SK-N-SH treated with all-trans-retinoic acid at 6 μM for 48 hours (cell line): ENCODE measurements at regions not wholly inside any gene's neighbourhood (a gene's known extent, or its start where the extent isn't known, plus 50 kb on each side); places are given as distances from the start of the nearest gene placed in this dataset.

Experiments
- ATAC-seq: fragments of 200-7000 bp; cut with Tn5 transposase; 3 replicates; pipeline ENCODE4 v1.9.1; 2020; ENCODE audit warnings: mild to moderate bottlenecking, moderate library complexity
- BACH2 ChIP-seq: fragments of 250-450 bp; sonication (Bioruptor Pico); IDR thresholded peaks from 2 replicates; pipeline ENCODE4 v1.9.0; 2021; ENCODE audit warnings: mild to moderate bottlenecking, borderline replicate concordance
- CREB5 ChIP-seq: fragments of 250-450 bp; sonication (Bioruptor Pico); IDR thresholded peaks from 2 replicates; pipeline ENCODE4 v1.5.1; 2020; ENCODE audit warnings: low read depth, mild to moderate bottlenecking, moderate library complexity
- CSDC2 ChIP-seq: fragments of 250-450 bp; sonication (Bioruptor Pico); IDR thresholded peaks from 2 replicates; pipeline ENCODE4 v1.5.0; 2020; ENCODE audit warnings: mild to moderate bottlenecking, moderate library complexity
- CSRNP3 ChIP-seq: fragments of 250-450 bp; sonication (Bioruptor Pico); IDR thresholded peaks from 2 replicates; pipeline ENCODE4 v1.5.1; 2021; ENCODE audit warnings: mild to moderate bottlenecking, moderate library complexity
- ESRRG ChIP-seq: fragments of 250-450 bp; sonication (Bioruptor Pico); IDR thresholded peaks from 2 replicates; pipeline ENCODE4 v1.6.1; 2021; ENCODE audit warnings: mild to moderate bottlenecking
- GLIS3 ChIP-seq: fragments of 250-450 bp; sonication (Bioruptor Pico); IDR thresholded peaks from 2 replicates; pipeline ENCODE4 v1.5.0; 2020; ENCODE audit warnings: mild to moderate bottlenecking, moderate library complexity
- ISL1 ChIP-seq: fragments of 250-450 bp; sonication (Bioruptor Pico); IDR thresholded peaks from 2 replicates; pipeline ENCODE4 v2.1.2; 2022; ENCODE audit warnings: mild to moderate bottlenecking, moderate library complexity
- OSR1 ChIP-seq: fragments of 250-450 bp; sonication (Bioruptor Pico); IDR thresholded peaks from 2 replicates; pipeline ENCODE4 v1.8.0; 2022; ENCODE audit warnings: moderate library complexity, mild to moderate bottlenecking, inconsistent platforms
- PATZ1 ChIP-seq: fragments of 250-450 bp; sonication (Bioruptor Pico); IDR thresholded peaks from 2 replicates; pipeline ENCODE4 v1.8.0; 2020; ENCODE audit warnings: mild to moderate bottlenecking, moderate library complexity, borderline replicate concordance
- POU6F1 ChIP-seq: fragments of 250-450 bp; sonication (Bioruptor Pico); IDR thresholded peaks from 2 replicates; pipeline ENCODE4 v1.8.0; 2021; ENCODE audit warnings: low read depth, mild to moderate bottlenecking, moderate library complexity, borderline replicate concordance
- PPARA ChIP-seq: fragments of 250-450 bp; sonication (Bioruptor Pico); IDR thresholded peaks from 2 replicates; pipeline ENCODE4 v1.5.0; 2020; ENCODE audit warnings: mild to moderate bottlenecking, borderline replicate concordance
- RARB ChIP-seq: fragments of 250-450 bp; sonication (Bioruptor Pico); IDR thresholded peaks from 2 replicates; pipeline ENCODE4 v1.8.0; 2021; ENCODE audit warnings: mild to moderate bottlenecking, moderate library complexity
- SNAI2 ChIP-seq: fragments of 250-450 bp; sonication (Bioruptor Pico); IDR thresholded peaks from 2 replicates; pipeline ENCODE4 v1.5.0; 2020; ENCODE audit warnings: mild to moderate bottlenecking, moderate library complexity
- TCF4 ChIP-seq: fragments of 250-450 bp; sonication (Bioruptor Pico); IDR thresholded peaks from 2 replicates; pipeline ENCODE4 v1.8.0; 2021; ENCODE audit warnings: mild to moderate bottlenecking, moderate library complexity, borderline replicate concordance
- TOX ChIP-seq: fragments of 250-450 bp; sonication (Bioruptor Pico); IDR thresholded peaks from 2 replicates; pipeline ENCODE4 v1.8.0; 2021; ENCODE audit warnings: mild to moderate bottlenecking, moderate library complexity, borderline replicate concordance
- ZC3H10 ChIP-seq: fragments of 250-450 bp; sonication (Bioruptor Pico); IDR thresholded peaks from 2 replicates; pipeline ENCODE4 v1.5.1; 2021; ENCODE audit warnings: mild to moderate bottlenecking, moderate library complexity
- ZFP3 ChIP-seq: fragments of 250-450 bp; sonication (Bioruptor Pico); IDR thresholded peaks from 2 replicates; pipeline ENCODE4 v1.5.0; 2020; ENCODE audit warnings: mild to moderate bottlenecking, moderate library complexity
- ZNF565 ChIP-seq: fragments of 450-650 bp; formaldehyde crosslinking; conservative IDR thresholded peaks from 2 replicates; pipeline ENCODE4 v1.5.0; 2020; ENCODE audit warnings: low read depth, mild to moderate bottlenecking, moderate library complexity
- ZNF70 ChIP-seq: fragments of 450-650 bp; formaldehyde crosslinking; IDR thresholded peaks from 2 replicates; pipeline ENCODE4 v1.5.0; 2020; ENCODE audit warnings: mild to moderate bottlenecking, moderate library complexity
- ZNF8 ChIP-seq: fragments of 450-650 bp; formaldehyde crosslinking; IDR thresholded peaks from 2 replicates; pipeline ENCODE4 v1.5.0; 2020; ENCODE audit warnings: mild to moderate bottlenecking, moderate library complexity

- TF ChIP-seq CREB5 (no peak), ZNF565 (CRISPR knock-in tag) (no peak), PPARA (no peak), ZFP3 (no peak), CSRNP3 (CRISPR knock-in tag) (no peak)
Observed at GRCh38 chr21:17427831-17428483, 84.9 kb upstream of the CXADR start (continued).

- no peak for ATAC-seq
- TF ChIP-seq GLIS3 (CRISPR knock-in tag), result no peak
- no peak for TF ChIP-seq PATZ1
- no peak for TF ChIP-seq ESRRG
- TF ChIP-seq ZFP3, result no peak
- no peak for TF ChIP-seq SNAI2
- no peak for TF ChIP-seq TOX (CRISPR knock-in tag)
- TF ChIP-seq OSR1 (CRISPR knock-in tag), result no peak
- no peak for TF ChIP-seq ZNF8
- no peak for TF ChIP-seq CSRNP3 (CRISPR knock-in tag)
- no peak for TF ChIP-seq POU6F1 (CRISPR knock-in tag)
- no peak for TF ChIP-seq ZC3H10
- TF ChIP-seq CSDC2 (CRISPR knock-in tag), result no peak
- TF ChIP-seq RARB (CRISPR knock-in tag), result no peak
- TF ChIP-seq TCF4, result no peak
- no peak for TF ChIP-seq BACH2 (CRISPR knock-in tag)
- no peak for TF ChIP-seq ISL1
Observed at GRCh38 chr21:17428484-17428869, 84.4 kb upstream of the CXADR start.

GRCh38 chr21:17428980-17429379, 83.9 kb upstream of the CXADR start:
- no peak for TF ChIP-seq ISL1
- no peak for TF ChIP-seq TCF4
- no peak for TF ChIP-seq SNAI2
- TF ChIP-seq PPARA, result no peak
- no peak for TF ChIP-seq ZNF565 (CRISPR knock-in tag)
- TF ChIP-seq ZNF8, result no peak
- TF ChIP-seq, all 23 proteins: peak for 0
- ATAC-seq, result no peak

- ATAC-seq, result no peak
- TF ChIP-seq ZNF565 (CRISPR knock-in tag), result no peak
- no peak for TF ChIP-seq ZNF8
- no peak for TF ChIP-seq TCF4
- TF ChIP-seq, all 23 proteins: peak for 0
Observed at GRCh38 chr21:17429936-17430335, 82.9 kb upstream of the CXADR start.

- ATAC-seq, result no peak
- TF ChIP-seq TCF4 (no peak), ZNF70 (no peak), ZNF565 (CRISPR knock-in tag) (no peak)
Observed at GRCh38 chr21:17432732-17433057, 80.1 kb upstream of the CXADR start.
